ENCODE measurements at regions not wholly inside any gene's neighbourhood (a gene's known extent, or its start where the extent isn't known, plus 50 kb on each side); places are given as distances from the start of the nearest gene placed in this dataset.

- TF ChIP-seq CTCF (IDR thresholded peaks at IDR 0.05 in 4 of 5, conservative IDR thresholded peaks at IDR 0.05 in 1 of 5) = no peak
- no peak for TF ChIP-seq POLR2A (IDR thresholded peaks at IDR 0.05)
Observed at GRCh38 chr5:1936901-1937300, 54.2 kb upstream of the IRX4 start.
